ENCODE measurements at regions not wholly inside any gene's neighbourhood (a gene's known extent, or its start where the extent isn't known, plus 50 kb on each side); places are given as distances from the start of the nearest gene placed in this dataset.
A peak's percentile ranks its signal among the peaks of the same experiment; 100 is the strongest.
"Not testable (repeated sequence)": the region's sequence is repeated elsewhere in the genome, so short reads cannot be mapped to it uniquely, and the experiment has no call there.

- no peak for DNase-seq (ENCODE audit: low spot score)
Measured at GRCh38 chr16:31702796-31703195, 170.8 kb upstream of the ZNF267 start.

DNA sequence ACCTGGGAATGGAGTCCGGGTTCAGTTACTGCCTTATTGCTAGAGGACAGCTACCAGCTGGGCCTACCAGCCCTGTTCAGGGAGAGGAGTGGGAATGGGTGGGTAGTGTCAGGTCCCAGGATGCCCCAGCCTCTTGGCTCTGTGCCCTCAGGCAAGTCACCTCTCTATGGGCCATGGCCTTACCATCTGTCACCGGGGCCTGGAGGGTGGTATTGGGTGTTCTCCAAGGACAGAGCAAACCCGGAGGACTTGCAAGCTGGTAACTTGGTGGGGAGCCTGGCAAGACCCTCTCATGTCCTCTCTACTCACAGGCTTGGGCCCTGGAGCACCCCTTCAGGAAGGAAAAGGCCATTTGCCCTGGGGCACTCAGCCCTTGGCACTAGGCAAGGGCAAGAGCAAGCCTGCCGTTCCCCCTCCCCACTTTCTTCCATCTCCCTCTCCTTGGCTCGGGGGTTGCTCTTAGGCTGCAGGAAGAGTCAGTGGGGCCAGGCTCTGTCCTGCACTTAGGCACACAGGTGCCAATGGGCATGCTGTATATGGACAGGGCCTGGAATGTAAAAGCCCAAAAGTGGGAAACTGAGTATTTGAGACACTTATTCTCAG lies 170.0 kb upstream of the ZNF267 start:
- DNase-seq (ENCODE audit: low spot score) = peak; percentile 74

GRCh38 chr16:31704138-31704537 lies 169.5 kb upstream of the ZNF267 start:
- peak; percentile 32 for DNase-seq (ENCODE audit: low spot score)

GRCh38 chr16:31705371-31705770 lies 168.2 kb upstream of the ZNF267 start:
- no peak for DNase-seq (ENCODE audit: low spot score)

DNA sequence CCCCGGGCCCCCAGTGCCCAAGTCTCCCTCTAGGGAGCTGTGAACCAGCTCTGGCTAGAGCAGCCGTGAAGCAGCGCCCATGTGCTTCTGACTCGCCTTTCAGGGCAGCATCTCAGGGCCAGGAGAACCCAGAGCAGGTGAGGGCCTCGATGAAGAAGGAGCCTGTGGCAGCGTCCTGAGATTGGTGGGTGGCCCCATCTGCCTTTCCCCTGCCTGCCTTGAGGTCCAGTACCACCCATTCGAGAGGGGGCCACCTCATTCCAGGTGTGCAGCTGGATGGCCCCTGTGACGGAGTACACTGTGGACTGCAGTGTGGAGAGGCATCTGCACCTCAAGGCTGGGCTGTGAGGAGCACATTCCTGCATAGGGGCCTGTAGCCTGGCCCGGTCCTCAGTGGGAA lies 167.3 kb upstream of the ZNF267 start:
- DNase-seq (ENCODE audit: low spot score) = no peak

- no peak for DNase-seq (ENCODE audit: low spot score)
Measured at GRCh38 chr16:31706925-31707324, 166.7 kb upstream of the ZNF267 start.

DNA sequence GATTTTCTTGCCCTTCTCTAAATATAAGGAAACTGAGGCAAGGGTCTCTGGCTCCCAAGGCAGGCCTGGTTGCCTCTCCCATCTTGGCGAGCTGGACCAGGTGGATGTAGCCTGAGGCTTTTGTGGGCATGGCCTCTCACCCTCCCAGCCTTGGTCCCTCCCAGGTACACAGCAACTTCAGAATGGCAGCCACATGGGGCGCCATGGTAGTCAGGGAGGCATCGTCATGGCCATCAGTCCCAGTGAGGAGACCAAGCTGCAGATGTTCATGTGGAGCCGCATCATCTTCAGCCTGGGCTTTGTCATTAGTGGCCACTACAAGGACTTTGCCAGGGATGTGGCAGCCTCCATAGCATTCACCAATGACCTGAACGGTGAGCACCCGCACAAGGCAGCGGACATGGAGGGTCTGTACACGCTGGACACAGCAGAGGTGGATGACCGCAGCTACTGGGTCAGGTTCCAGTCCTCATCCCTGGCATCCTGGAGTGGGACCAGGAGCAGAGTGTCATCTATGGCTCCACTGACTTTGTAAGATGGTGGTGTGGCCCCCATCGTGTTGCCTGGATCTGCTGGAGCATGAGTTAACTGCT lies 165.8 kb upstream of the ZNF267 start:
- no peak for DNase-seq (ENCODE audit: low spot score)

GRCh38 chr16:31708348-31708747 lies 165.3 kb upstream of the ZNF267 start:
- no peak for DNase-seq (ENCODE audit: low spot score)

DNA sequence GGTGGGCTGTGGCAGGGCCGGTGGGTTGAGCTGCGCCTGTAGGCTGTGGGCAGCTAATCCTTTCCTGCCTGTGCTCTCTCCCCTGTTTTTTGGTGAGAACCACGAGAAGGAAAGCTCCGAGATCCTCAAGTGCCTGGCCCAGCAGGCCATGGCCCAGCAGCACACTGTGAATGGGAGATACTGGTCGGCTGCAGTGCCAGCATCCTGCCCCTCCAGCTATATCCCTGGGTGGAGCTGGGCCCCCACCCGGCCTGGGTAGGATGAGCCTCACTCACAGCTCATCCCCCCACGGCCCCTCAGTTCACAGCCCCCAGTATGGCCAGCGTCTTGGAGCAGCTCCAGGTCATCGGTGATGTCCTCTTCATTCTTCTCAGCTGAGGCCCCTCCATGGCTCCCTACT lies 164.4 kb upstream of the ZNF267 start:
- DNase-seq (ENCODE audit: low spot score) = no peak

- no peak for DNase-seq (ENCODE audit: low spot score)
Measured at GRCh38 chr16:31710134-31710533, 163.5 kb upstream of the ZNF267 start.

- no peak for DNase-seq (ENCODE audit: low spot score)
Measured at GRCh38 chr16:31710880-31711279, 162.7 kb upstream of the ZNF267 start.

DNA sequence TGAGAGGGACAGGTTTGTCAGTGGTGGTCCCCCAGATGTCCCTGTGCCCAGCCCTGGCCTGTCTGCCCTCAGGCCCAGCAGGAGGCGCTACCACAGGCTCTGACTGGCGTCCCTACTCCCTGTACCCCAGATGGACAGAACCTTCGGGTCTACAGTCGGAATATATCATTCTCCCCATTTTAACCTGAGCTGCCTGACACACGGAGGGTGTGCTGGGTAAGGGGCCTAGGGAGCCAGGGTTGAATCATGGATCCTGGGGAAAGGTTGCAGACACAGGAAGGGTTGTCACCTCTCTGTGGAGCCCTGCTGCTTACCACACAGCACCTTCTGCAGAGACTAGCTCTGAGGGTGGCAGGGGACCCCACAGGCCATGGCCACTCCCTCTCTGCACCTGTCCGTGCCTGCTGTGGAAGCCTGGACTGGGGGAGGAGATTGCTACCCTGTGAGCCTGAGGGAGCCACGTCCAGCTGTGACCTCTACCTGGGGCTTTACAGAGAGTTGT lies 162.2 kb upstream of the ZNF267 start:
- DNase-seq (ENCODE audit: low spot score) = no peak

DNA sequence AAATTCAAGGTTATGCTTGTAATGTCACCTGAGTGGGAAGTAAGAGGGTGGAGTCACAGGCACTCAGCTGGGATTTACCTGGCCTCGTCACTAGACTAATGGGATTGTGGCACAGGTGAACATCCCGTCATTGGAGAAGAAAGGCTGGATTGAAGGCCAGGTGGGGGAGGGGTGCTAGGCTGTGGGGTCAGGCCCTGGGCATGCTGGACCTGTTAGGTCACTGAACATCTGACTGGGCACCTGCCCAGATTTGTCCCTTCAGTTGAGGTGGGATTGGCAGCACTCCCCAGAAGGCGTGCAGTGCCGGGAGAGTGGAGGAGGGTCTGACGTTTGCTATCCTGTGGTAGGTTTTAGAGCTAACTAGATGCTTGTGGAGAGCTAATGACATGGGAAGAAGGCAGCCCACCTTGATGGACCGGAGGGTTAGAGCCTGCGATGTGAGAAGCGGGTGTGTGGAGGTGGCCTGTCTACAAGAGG lies 161.5 kb upstream of the ZNF267 start:
- no peak for DNase-seq (ENCODE audit: low spot score)

DNA sequence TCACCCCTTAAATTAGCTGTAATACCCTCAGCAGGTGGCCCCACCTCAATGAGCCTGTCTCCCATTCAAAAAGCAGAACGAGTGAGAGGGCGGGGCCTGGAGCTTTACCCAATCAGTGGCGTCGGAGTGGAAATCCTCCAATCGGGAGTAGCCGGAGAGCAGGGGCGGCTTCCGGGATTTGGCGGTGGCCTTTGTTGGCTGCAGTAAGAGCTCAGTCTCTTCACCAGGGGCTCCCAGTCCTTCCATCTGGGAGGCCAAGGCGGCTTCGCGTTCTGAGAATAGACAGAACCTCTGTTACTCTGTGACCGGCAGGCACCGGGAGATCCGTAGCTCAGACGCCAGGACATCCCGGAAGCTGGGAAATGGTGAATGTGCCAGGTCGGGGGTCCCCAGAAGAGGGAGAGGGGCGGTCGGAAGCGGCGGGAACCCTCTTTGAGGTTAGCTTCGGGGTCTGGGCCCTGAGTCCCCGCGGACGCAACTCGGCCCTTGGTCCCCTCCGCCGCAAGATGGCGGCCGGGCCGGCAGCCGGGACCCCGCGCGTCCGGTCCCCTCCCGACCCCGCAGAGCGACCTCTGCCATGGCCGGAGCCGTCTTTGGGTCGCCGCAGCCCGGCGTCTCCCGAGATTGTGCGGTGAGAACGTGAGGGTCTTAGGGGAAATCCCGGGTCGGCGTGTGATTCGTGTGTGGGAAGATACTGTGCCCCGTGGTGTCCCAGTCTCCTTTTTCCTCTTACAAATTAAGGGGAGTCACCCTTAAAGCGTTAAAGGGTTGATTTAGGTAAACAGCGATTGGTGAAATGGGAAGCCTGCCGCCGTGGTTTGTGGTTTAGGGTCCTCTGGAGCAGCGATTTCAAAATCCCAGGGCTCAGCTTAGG lies 160.3 kb upstream of the ZNF267 start:
- peak; percentile 97 for DNase-seq (ENCODE audit: low spot score)

- DNase-seq (ENCODE audit: low spot score) = peak; percentile 80
Measured at GRCh38 chr16:31713945-31714902, 159.4 kb upstream of the ZNF267 start.

DNA sequence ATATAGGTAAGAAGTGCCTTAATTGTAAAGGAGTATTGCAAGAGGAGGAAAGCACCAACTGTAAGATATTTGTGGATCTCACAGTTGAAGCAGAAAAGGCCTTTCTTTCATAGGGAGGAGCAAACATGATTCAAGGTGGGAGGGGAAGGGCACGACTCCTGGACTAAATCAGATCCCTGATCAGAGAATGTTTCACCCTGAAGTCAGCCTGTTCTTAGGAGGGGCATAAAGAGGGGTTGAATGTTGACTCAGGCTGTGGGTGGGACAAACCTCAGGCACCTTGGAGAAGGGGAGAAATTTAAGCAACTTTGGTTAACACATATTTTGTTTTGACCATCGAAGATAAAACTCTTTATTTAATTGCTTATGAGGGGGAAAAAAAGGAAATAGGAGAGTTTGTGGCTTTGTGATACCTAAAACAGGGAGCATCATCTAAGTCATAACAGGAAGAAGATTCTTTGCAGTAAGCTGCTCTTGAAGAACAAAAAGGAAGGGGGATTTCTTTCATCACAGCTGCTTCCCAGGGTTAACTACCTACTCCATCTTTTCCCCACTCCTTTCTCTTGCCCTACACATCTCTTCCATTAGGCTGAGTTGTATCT lies 158.6 kb upstream of the ZNF267 start:
- DNase-seq (ENCODE audit: low spot score) = no peak

GRCh38 chr16:31715915-31716314 lies 157.7 kb upstream of the ZNF267 start:
- no peak for DNase-seq (ENCODE audit: low spot score)

GRCh38 chr16:31718998-31719397 lies 154.6 kb upstream of the ZNF267 start:
- peak; percentile 29 for DNase-seq (ENCODE audit: low spot score)

DNA sequence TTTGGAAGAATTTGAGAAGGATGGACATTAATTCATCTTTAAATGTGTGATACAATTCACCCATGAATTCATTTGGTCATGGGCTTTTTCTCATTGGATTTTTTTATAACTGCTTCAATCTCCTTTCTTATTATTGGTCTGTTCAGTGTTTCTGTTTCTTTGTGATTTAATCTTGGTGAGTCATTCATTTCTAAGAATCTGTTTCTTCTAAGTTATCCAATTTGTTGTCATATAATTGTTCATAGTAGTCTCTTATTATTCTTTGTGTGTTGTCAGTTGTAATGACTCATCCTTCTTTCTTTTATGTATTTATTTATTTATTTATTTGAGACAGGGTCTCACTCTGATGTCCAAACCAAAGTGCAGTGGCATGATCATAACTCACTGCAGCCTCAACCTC lies 146.1 kb upstream of the ZNF267 start:
- DNase-seq (ENCODE audit: low spot score) = no peak

- DNase-seq (ENCODE audit: low spot score) = no peak
Measured at GRCh38 chr16:31734265-31734664, 139.3 kb upstream of the ZNF267 start.

DNA sequence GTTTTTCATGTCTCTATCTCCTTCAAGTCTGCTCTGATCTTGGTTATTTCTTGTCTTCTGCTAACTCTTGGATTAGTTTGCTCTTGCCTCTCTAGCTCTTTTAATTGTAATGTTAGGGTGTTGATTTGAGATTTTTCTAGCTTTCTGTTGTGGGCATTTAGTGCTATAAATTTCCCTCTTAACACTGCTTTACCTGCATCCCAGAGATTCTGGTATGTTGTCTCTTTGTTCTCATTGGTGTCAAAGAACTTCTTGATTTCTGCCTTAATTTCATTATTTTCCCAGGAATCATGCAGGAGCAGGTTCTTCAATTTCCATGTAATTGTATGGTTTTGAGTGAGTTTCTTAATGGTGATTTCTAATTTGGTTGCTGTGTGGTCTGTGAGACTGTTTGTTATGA lies 128.5 kb upstream of the ZNF267 start:
- not testable (repeated sequence) for DNase-seq (ENCODE audit: low spot score)

Measured in cerebellar cortex (tissue), 1 donor.